GM12891 (cell line): ENCODE measurements at regions not wholly inside any gene's neighbourhood (a gene's known extent, or its start where the extent isn't known, plus 50 kb on each side); places are given as distances from the start of the nearest gene placed in this dataset.
"Not testable (repeated sequence)": the region's sequence is repeated elsewhere in the genome, so short reads cannot be mapped to it uniquely, and the experiment has no call there.

Experiments used
- POLR2A ChIP-seq: IDR thresholded peaks from 2 replicates; pipeline ENCODE4 v1.6.1; 2011; ENCODE audit warnings: low read depth, low read length, control low read depth
- POLR2AphosphoS5 ChIP-seq: IDR thresholded peaks from 2 replicates; pipeline ENCODE4 v1.6.1; 2011; ENCODE audit warnings: low read depth, low read length, control low read depth
- SPI1 ChIP-seq: IDR thresholded peaks from 2 replicates; pipeline ENCODE4 v1.6.1; 2011; ENCODE audit warnings: low read depth, low read length, control low read depth
- TAF1 ChIP-seq: IDR thresholded peaks from 2 replicates; pipeline ENCODE4 v1.6.1; 2011; ENCODE audit warnings: low read depth, low read length, control low read depth

GRCh38 chr20:25932806-25933205 is 236.2 kb upstream of the ZNF337 start:
- not testable (repeated sequence) for TF ChIP-seq POLR2AphosphoS5, POLR2A, TAF1, SPI1
